Breast epithelium (tissue), 4 donors: ENCODE measurements at regions not wholly inside any gene's neighbourhood (a gene's known extent, or its start where the extent isn't known, plus 50 kb on each side); places are given as distances from the start of the nearest gene placed in this dataset.

Source experiments
- DNase-seq, 2 donors: peaks; one replicate each; pipeline ENCODE4 v3.0.0-alpha.2; 2019; ENCODE audit warnings: low spot score in 2 of 2
- H3K27ac ChIP-seq, 2 donors: fragments of 200-600 bp; sonication (generic) in 1 of 2; one replicate each; pipeline ENCODE4 v1.5.1; 2016 to 2019; ENCODE audit warnings: mild to moderate bottlenecking in 1 of 2
- H3K27me3 ChIP-seq, 2 donors: fragments of 200-600 bp; sonication (generic) in 1 of 2; one replicate each; pipeline versions ENCODE4 v1.5.1 to v1.6.0; 2017 to 2019; ENCODE audit warnings: control low read depth in 1 of 2, mild to moderate bottlenecking in 1 of 2
- H3K36me3 ChIP-seq: fragments of 200-600 bp; one replicate; pipeline ENCODE4 v1.5.1; 2019
- H3K4me1 ChIP-seq, 2 donors: fragments of 200-600 bp; sonication (generic); one replicate each; pipeline ENCODE4 v1.5.1; 2016 to 2019; ENCODE audit warnings: control low read depth in 1 of 2
- H3K4me3 ChIP-seq, 3 donors: fragments of 200-600 bp; sonication (generic); 1 replicate in 2 of 3; 2 replicates in 1 of 3; pipeline ENCODE4 v1.5.1; 2016 to 2019; ENCODE audit warnings: mild to moderate bottlenecking in 3 of 3, moderate library complexity in 2 of 3
- H3K9me3 ChIP-seq, 2 donors: fragments of 200-600 bp; sonication (generic) in 1 of 2; one replicate each; pipeline ENCODE4 v1.5.1; 2016 to 2019; ENCODE audit warnings: control low read depth in 1 of 2
- POLR2A ChIP-seq: fragments of 450-650 bp; IDR thresholded peaks from one replicate; pipeline ENCODE4 v1.6.1; 2016; ENCODE audit warnings: antibody characterized with exemption, mild to moderate bottlenecking, moderate library complexity
- POLR2AphosphoS5 ChIP-seq, 3 donors: sonication (generic); formaldehyde crosslinking; IDR thresholded peaks; one replicate each; pipeline ENCODE4 v1.6.1; 2017; ENCODE audit warnings: antibody characterized with exemption in 3 of 3
- intact Hi-C: fragments of 100-400 bp; cut with DNase I; formaldehyde crosslinking; loops from one replicate; pipeline ENCODE4 v1.15.1; 2023; ENCODE audit warnings: low total_unique reads
- TF ChIP-seq, protein P1 (sequence below), 3 donors: fragments of 450-650 bp; IDR thresholded peaks; one replicate each; pipeline ENCODE4 v1.5.1; 2016 to 2017; ENCODE audit warnings: antibody characterized with exemption in 3 of 3, mild to moderate bottlenecking in 3 of 3, moderate library complexity in 3 of 3

DNA sequence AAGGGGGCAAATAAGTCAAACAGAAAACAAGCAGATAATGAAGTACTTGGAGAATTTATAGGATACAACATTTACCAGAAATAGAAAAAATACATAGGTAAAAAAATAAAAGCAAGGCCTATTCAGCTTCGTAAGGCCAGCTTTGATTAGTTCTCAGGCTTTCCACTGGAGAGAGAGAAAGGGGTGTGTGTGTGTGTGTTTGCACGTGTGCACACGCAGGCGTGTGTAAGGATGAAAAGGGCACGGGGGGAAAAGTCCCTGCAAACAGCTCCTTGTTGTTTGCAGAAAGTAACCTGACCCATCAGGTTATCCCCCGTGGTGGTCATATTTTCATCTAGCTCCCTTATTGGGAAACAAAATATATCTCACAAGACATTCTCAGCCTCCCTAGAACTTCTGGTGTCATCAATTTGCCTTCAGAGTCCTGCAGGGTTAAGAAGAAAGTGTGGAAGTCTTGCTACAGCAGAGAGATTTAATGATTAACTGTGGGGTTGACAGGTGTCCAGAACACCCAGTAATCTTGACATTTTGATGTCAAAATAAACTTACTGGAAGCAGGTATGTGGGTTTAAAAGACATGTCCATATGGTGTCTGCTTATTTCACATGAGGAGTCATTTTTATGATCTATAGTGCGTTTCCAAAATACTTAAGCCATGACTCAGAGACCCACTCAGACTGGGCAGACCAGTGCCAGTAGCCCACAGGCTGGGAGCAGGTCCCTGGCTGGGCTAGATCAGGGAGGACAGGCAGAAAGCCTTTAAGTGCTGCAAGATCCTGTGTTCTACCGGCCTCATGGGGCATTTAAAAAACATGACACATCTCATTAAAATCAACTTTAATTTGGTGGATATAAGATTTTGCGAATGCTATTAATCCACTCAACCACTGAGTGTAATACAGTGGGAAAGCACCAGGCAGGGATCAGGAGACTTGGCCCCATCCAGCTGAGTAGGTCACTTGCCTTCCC is 487.6 kb upstream of the CAMK1G start:
- Histone ChIP-seq H3K4me1 (no peaks in the 10 kb centered on the region), H3K27me3 (no peaks in the 10 kb centered on the region), H3K36me3 (no peaks in the 10 kb centered on the region), H3K4me3 (no peak overlapping the region), H3K9me3 (no peaks in the 10 kb centered on the region), H3K27ac (no peak overlapping the region)
- no peak for DNase-seq
- intact Hi-C loops: loop anchor here (5.0 kb wide), 1 partner anchor 751 kb away; no protein-coding TSS in a partner anchor
- TF ChIP-seq POLR2A: no peak
- TF ChIP-seq, protein P1, sequence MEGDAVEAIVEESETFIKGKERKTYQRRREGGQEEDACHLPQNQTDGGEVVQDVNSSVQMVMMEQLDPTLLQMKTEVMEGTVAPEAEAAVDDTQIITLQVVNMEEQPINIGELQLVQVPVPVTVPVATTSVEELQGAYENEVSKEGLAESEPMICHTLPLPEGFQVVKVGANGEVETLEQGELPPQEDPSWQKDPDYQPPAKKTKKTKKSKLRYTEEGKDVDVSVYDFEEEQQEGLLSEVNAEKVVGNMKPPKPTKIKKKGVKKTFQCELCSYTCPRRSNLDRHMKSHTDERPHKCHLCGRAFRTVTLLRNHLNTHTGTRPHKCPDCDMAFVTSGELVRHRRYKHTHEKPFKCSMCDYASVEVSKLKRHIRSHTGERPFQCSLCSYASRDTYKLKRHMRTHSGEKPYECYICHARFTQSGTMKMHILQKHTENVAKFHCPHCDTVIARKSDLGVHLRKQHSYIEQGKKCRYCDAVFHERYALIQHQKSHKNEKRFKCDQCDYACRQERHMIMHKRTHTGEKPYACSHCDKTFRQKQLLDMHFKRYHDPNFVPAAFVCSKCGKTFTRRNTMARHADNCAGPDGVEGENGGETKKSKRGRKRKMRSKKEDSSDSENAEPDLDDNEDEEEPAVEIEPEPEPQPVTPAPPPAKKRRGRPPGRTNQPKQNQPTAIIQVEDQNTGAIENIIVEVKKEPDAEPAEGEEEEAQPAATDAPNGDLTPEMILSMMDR (IDR thresholded peaks at IDR 0.05): no peak
- TF ChIP-seq POLR2AphosphoS5 (IDR thresholded peaks at IDR 0.05): no peak

DNA sequence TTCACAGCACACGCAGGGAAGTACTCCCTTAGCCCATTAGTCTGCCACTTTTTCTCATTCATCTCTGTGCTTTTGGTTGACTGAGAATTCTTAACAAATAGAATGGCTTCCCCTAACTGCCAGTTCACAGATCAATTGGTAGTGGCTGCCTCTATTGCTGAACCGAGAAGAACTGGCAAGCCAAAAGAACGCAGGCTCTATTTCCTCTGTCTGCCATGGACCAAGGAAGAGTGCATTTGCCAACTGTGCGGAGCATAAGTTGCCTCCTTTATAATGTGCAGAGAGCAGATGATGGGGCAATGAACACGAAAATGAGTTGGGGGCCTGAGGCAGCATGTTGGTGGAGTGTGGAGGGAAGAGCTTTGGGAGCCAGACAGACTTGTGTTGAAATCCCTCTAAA is 483.1 kb upstream of the CAMK1G start:
- H3K9me3 ChIP-seq: no peaks in the 10 kb centered on the region
- H3K27me3 ChIP-seq: no peaks in the 10 kb centered on the region
- no peaks in the 10 kb centered on the region for H3K36me3 ChIP-seq
- H3K27ac ChIP-seq: no peak overlapping the region
- TF ChIP-seq, protein P1 (IDR thresholded peaks at IDR 0.05): no peak
- TF ChIP-seq POLR2AphosphoS5 (IDR thresholded peaks at IDR 0.05) (no peak), POLR2A (no peak)
- DNase-seq: no peak
- no peaks in the 10 kb centered on the region for H3K4me1 ChIP-seq
- intact Hi-C loops: no loop called here
- H3K4me3 ChIP-seq: no peak overlapping the region

DNA sequence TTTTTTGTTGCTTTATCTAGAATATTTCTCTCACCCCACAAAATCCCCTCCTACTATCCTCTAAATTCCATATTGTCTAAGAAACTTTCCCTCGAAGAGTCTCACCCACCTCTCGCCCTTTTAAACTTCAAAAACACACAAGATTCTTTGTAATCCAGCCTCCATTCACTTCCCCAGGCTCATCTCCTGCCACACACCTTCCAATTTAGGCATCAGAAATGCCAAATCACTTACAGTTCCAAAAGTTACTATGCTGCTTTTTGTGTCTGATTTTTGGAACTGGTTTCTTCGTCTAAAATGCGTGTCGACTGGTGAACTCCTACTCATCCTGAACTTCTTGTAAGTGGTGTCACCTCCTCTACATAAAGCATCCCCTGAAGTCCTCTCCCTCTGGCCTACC is 482.4 kb upstream of the CAMK1G start:
- Histone ChIP-seq H3K4me1 (no peaks in the 10 kb centered on the region), H3K36me3 (no peaks in the 10 kb centered on the region), H3K27ac (no peak overlapping the region), H3K4me3 (no peak overlapping the region), H3K27me3 (no peaks in the 10 kb centered on the region), H3K9me3 (no peaks in the 10 kb centered on the region)
- intact Hi-C loops: no loop called here
- no peak for DNase-seq
- TF ChIP-seq, protein P1 (IDR thresholded peaks at IDR 0.05): no peak
- no peak for TF ChIP-seq POLR2A
- TF ChIP-seq POLR2AphosphoS5 (IDR thresholded peaks at IDR 0.05): no peak

DNA sequence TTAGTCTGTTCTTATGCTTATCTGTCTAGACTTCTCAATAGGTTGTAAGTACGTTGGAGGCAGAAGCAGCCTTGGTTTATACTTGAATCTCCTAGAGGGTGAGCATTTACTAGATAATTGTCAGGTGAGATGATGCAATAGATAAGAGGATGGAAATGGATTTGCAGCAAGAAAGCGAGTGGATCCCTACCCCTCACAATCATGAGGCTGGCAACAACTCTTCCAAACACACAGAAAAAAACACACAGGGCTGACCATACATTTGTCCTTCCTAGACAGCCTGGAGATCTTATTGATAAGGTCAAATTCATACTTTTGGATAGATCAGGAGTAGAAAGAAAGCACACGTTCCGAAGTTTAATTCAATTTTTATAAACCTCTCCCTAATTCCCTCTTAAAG is 481.4 kb upstream of the CAMK1G start:
- H3K27me3 ChIP-seq: no peaks in the 10 kb centered on the region
- H3K4me3 ChIP-seq: no peak overlapping the region
- TF ChIP-seq, protein P1 (IDR thresholded peaks at IDR 0.05): no peak
- no peak for TF ChIP-seq POLR2A
- TF ChIP-seq POLR2AphosphoS5 (IDR thresholded peaks at IDR 0.05): no peak
- no peaks in the 10 kb centered on the region for H3K9me3 ChIP-seq
- no peak overlapping the region for H3K27ac ChIP-seq
- no peaks in the 10 kb centered on the region for H3K36me3 ChIP-seq
- H3K4me1 ChIP-seq: no peaks in the 10 kb centered on the region
- intact Hi-C loops: no loop called here
- DNase-seq: no peak

DNA sequence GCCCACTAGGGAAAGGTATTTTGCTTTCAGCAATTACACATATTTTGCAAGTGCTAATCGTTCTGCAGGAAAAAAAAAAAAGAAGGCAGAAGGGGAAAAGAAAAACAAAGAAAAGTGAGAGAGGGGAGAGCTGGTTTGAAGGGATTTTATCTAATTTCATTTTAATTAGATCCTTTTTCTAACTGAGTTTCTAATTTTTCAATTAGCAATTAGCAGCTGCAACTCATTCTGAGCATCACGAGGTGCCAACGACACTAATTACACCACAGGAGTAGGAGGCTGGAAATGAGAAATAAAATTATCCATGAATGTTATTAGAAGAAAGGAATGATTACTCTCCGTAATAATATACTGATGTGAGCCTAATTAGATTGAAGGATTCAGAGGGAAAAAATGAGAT is 481.0 kb upstream of the CAMK1G start:
- TF ChIP-seq POLR2AphosphoS5 (IDR thresholded peaks at IDR 0.05) (no peak), POLR2A (no peak)
- TF ChIP-seq, protein P1 (IDR thresholded peaks at IDR 0.05): no peak
- no peak for DNase-seq
- Histone ChIP-seq H3K4me1 (no peaks in the 10 kb centered on the region), H3K9me3 (no peaks in the 10 kb centered on the region), H3K27ac (no peak overlapping the region), H3K27me3 (no peaks in the 10 kb centered on the region), H3K4me3 (no peak overlapping the region), H3K36me3 (no peaks in the 10 kb centered on the region)
- intact Hi-C loops: no loop called here
